WTC11 (cell line): ENCODE measurements at regions not wholly inside any gene's neighbourhood (a gene's known extent, or its start where the extent isn't known, plus 50 kb on each side); places are given as distances from the start of the nearest gene placed in this dataset.

Experiments used
- ATAC-seq: fragments of 200-7000 bp; cut with Tn5 transposase; 2 replicates; pipeline ENCODE4 v1.10.0; 2021; ENCODE audit warnings: mild to moderate bottlenecking, moderate library complexity
- CTCF ChIA-PET: fragments of 300-600 bp; sonication (Branson Sonifier 250); formaldehyde crosslinking; loops from one replicate; lab custom pipeline; 2021; ENCODE audit warnings: antibody characterized with exemption; lab: Charles Lee
- POLR2A ChIA-PET: fragments of 350-600 bp; sonication (Branson Sonifier 250); formaldehyde crosslinking; loops from one replicate; lab custom pipeline; 2021; ENCODE audit warnings: antibody characterized with exemption; lab: Charles Lee
- DNase-seq: peaks from one replicate; pipeline ENCODE4 v3.0.0; 2021; ENCODE audit warnings: low spot score
- H3K27ac Mint-ChIP-seq: 2 replicates; pipeline ENCODE4 v1.8.0; 2021; ENCODE audit warnings: mixed read lengths
- H3K27me3 Mint-ChIP-seq: 2 replicates; pipeline ENCODE4 v1.8.0; 2021; ENCODE audit warnings: low read depth, mild to moderate bottlenecking, moderate library complexity, mixed read lengths
- H3K36me3 Mint-ChIP-seq: 2 replicates; pipeline ENCODE4 v1.8.0; 2021; ENCODE audit warnings: mixed read lengths
- H3K4me1 Mint-ChIP-seq: 2 replicates; pipeline ENCODE4 v1.8.0; 2022; ENCODE audit warnings: mixed read lengths
- H3K4me3 Mint-ChIP-seq: 2 replicates; pipeline ENCODE4 v1.8.0; 2021; ENCODE audit warnings: mild to moderate bottlenecking, moderate library complexity, mixed read lengths
- H3K9me3 Mint-ChIP-seq: 2 replicates; pipeline ENCODE4 v1.8.0; 2021; ENCODE audit warnings: mixed read lengths
- ATF6 ChIP-seq: sonication (generic); formaldehyde crosslinking; IDR thresholded peaks from 2 replicates; pipeline ENCODE4 v1.8.1; 2023; ENCODE audit warnings: mild to moderate bottlenecking, missing genetic modification reagents
- CREM ChIP-seq: sonication (generic); formaldehyde crosslinking; IDR thresholded peaks from 2 replicates; pipeline ENCODE4 v1.8.1; 2022; ENCODE audit warnings: mild to moderate bottlenecking, missing genetic modification reagents, moderate library complexity
- CTCF ChIP-seq: fragments of 200-600 bp; IDR thresholded peaks from 2 replicates; pipeline ENCODE4 v1.8.0; 2022; ENCODE audit warnings: antibody characterized with exemption
- E2F1 ChIP-seq: sonication (generic); formaldehyde crosslinking; IDR thresholded peaks from 2 replicates; pipeline ENCODE4 v1.8.0; 2022; ENCODE audit warnings: mild to moderate bottlenecking, missing genetic modification reagents
- E2F4 ChIP-seq: sonication (generic); formaldehyde crosslinking; IDR thresholded peaks from 2 replicates; pipeline ENCODE4 v1.8.1; 2022; ENCODE audit warnings: low read depth, mild to moderate bottlenecking, moderate library complexity, missing genetic modification reagents, borderline replicate concordance
- FOXK1 ChIP-seq: sonication (generic); formaldehyde crosslinking; IDR thresholded peaks from 2 replicates; pipeline ENCODE4 v1.8.0; 2022; ENCODE audit warnings: mild to moderate bottlenecking, moderate library complexity, missing genetic modification reagents
- FOXP1 ChIP-seq: sonication (generic); formaldehyde crosslinking; IDR thresholded peaks from 2 replicates; pipeline ENCODE4 v1.8.0; 2022; ENCODE audit warnings: missing genetic modification reagents, mild to moderate bottlenecking, moderate library complexity, borderline replicate concordance
- GTF2I ChIP-seq: fragments of 250-450 bp; sonication (Bioruptor Pico); conservative IDR thresholded peaks from 2 replicates; pipeline ENCODE4 v1.4.0; 2021; ENCODE audit warnings: mild to moderate bottlenecking
- IRF2 ChIP-seq: sonication (generic); formaldehyde crosslinking; IDR thresholded peaks from 2 replicates; pipeline ENCODE4 v1.8.0; 2022; ENCODE audit warnings: low read depth, missing genetic modification reagents, borderline replicate concordance
- JUN ChIP-seq: sonication (generic); formaldehyde crosslinking; IDR thresholded peaks from 2 replicates; pipeline ENCODE4 v1.8.0; 2023; ENCODE audit warnings: mild to moderate bottlenecking, missing genetic modification reagents
- MYBL2 ChIP-seq: sonication (generic); formaldehyde crosslinking; IDR thresholded peaks from 2 replicates; pipeline ENCODE4 v1.8.1; 2023; ENCODE audit warnings: mild to moderate bottlenecking, moderate library complexity, missing genetic modification reagents
- NR2C2 ChIP-seq: sonication (generic); formaldehyde crosslinking; IDR thresholded peaks from 2 replicates; pipeline ENCODE4 v1.8.0; 2022; ENCODE audit warnings: mild to moderate bottlenecking, missing genetic modification reagents
- SMAD3 ChIP-seq: sonication (generic); formaldehyde crosslinking; IDR thresholded peaks from 2 replicates; pipeline ENCODE4 v1.8.0; 2022; ENCODE audit warnings: missing genetic modification reagents, mild to moderate bottlenecking, borderline replicate concordance
- TEAD1 ChIP-seq: sonication (generic); formaldehyde crosslinking; IDR thresholded peaks from 2 replicates; pipeline ENCODE4 v1.8.0; 2022; ENCODE audit warnings: mild to moderate bottlenecking, missing genetic modification reagents
- ZNF121 ChIP-seq: sonication (generic); formaldehyde crosslinking; IDR thresholded peaks from 2 replicates; pipeline ENCODE4 v1.8.0; 2023; ENCODE audit warnings: missing genetic modification reagents
- ZNF219 ChIP-seq: sonication (generic); formaldehyde crosslinking; IDR thresholded peaks from 2 replicates; pipeline ENCODE4 v1.8.0; 2023; ENCODE audit warnings: missing genetic modification reagents, mild to moderate bottlenecking, borderline replicate concordance
- ZNF232 ChIP-seq: sonication (generic); formaldehyde crosslinking; IDR thresholded peaks from 2 replicates; pipeline ENCODE4 v1.8.0; 2022; ENCODE audit warnings: mild to moderate bottlenecking, missing genetic modification reagents
- ZNF281 ChIP-seq: sonication (generic); formaldehyde crosslinking; IDR thresholded peaks from 2 replicates; pipeline ENCODE4 v1.8.0; 2023; ENCODE audit warnings: mild to moderate bottlenecking, missing genetic modification reagents
- ZNF532 ChIP-seq: fragments of 250-450 bp; sonication (Bioruptor Pico); IDR thresholded peaks from 2 replicates; pipeline ENCODE4 v1.9.0; 2021; ENCODE audit warnings: mild to moderate bottlenecking, borderline replicate concordance

- Mint-ChIP-seq H3K4me3 (no peak overlapping the region), H3K4me1 (no peaks in the 10 kb centered on the region), H3K36me3 (peaks cover 3% of the 10 kb centered on the region; the same call in 1 of the 2 replicates), H3K27me3 (peaks cover 5% of the 10 kb centered on the region), H3K27ac (no peak overlapping the region), H3K9me3 (peaks cover 39% of the 10 kb centered on the region)
- no peak for ATAC-seq
- TF ChIP-seq FOXK1 (CRISPR knock-in tag) (no peak), ZNF532 (CRISPR knock-in tag) (no peak), FOXP1 (CRISPR knock-in tag) (no peak), ZNF281 (CRISPR knock-in tag) (no peak), SMAD3 (CRISPR knock-in tag) (no peak), TEAD1 (CRISPR knock-in tag) (no peak), E2F1 (no peak), ATF6 (CRISPR knock-in tag) (no peak), IRF2 (no peak), ZNF219 (CRISPR knock-in tag) (no peak), JUN (CRISPR knock-in tag) (no peak), ZNF232 (CRISPR knock-in tag) (no peak), MYBL2 (CRISPR knock-in tag) (no peak), ZNF121 (CRISPR knock-in tag) (no peak), E2F4 (no peak), CTCF (no peak), CREM (CRISPR knock-in tag) (no peak), GTF2I (no peak), NR2C2 (CRISPR knock-in tag) (no peak)
- DNase-seq: no peak
- ChIA-PET POLR2A (no interaction called here), CTCF (no interaction called here)
Observed at GRCh38 chr7:4319280-4319679, 362.8 kb upstream of the FOXK1 start.
